ENCODE measurements at regions not wholly inside any gene's neighbourhood (a gene's known extent, or its start where the extent isn't known, plus 50 kb on each side); places are given as distances from the start of the nearest gene placed in this dataset.

DNA sequence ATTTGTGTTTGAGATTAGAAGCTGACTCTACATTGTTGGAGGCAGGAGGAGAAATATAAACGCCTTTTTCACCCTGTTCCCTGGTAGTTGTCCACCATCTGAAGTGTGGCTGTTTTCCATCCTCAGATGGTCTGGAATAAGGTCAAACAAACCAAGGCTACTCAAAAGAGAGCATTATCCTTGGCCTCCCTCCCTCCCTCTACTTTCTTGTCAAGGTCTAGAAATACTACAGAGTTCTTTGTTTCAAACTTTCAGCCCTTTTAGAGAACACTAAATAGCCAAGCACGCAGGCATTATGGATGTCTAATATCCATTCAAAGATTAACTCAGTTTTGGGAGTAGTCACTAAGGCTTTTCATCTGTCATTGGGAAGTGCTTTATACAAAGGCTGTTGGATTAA lies 215.8 kb upstream of the ITGA4 start:
- ChIA-PET CTCF (no interaction called here), POLR2A (no interaction called here)
- Mint-ChIP-seq H3K27me3 (no peaks in the 10 kb centered on the region), H3K4me1 (peaks cover 12% of the 10 kb centered on the region), H3K36me3 (ENCODE audit: low read depth) (no peaks in the 10 kb centered on the region), H3K4me3 (no peak overlapping the region), H3K9me3 (peaks cover 6% of the 10 kb centered on the region), H3K27ac (no peak overlapping the region)
- TF ChIP-seq, protein P1, sequence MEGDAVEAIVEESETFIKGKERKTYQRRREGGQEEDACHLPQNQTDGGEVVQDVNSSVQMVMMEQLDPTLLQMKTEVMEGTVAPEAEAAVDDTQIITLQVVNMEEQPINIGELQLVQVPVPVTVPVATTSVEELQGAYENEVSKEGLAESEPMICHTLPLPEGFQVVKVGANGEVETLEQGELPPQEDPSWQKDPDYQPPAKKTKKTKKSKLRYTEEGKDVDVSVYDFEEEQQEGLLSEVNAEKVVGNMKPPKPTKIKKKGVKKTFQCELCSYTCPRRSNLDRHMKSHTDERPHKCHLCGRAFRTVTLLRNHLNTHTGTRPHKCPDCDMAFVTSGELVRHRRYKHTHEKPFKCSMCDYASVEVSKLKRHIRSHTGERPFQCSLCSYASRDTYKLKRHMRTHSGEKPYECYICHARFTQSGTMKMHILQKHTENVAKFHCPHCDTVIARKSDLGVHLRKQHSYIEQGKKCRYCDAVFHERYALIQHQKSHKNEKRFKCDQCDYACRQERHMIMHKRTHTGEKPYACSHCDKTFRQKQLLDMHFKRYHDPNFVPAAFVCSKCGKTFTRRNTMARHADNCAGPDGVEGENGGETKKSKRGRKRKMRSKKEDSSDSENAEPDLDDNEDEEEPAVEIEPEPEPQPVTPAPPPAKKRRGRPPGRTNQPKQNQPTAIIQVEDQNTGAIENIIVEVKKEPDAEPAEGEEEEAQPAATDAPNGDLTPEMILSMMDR (IDR thresholded peaks at IDR 0.05), result no peak
- intact Hi-C loops (cut with micrococcal nuclease), result loop anchor here (5.0 kb wide), 2 partner anchors 41 to 216 kb away; partner anchors contain the start of gene ITGA4
- ATAC-seq (ENCODE audit: low read depth), result no peak
- DNase-seq, result no peak

DNA sequence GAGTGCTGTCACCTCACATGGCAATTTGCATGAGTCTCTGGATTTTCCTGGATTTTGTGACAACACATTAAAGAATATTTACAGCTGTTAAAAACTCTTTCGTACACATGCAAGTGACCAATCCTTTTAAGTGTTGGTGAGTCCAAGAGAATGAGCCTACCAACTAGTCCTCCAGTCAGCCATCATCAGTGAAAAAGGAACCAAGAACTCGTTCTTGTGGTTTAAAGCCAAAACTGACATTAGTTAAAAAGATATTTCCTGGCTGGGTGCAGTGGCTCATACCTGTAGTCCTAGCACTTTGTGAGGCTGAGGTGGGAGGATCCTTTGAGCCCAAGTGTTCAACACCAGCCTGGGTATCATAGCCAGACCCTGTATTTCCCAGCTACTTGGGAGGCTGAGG lies 215.4 kb upstream of the ITGA4 start:
- no peak overlapping the region for H3K4me3 Mint-ChIP-seq

DNA sequence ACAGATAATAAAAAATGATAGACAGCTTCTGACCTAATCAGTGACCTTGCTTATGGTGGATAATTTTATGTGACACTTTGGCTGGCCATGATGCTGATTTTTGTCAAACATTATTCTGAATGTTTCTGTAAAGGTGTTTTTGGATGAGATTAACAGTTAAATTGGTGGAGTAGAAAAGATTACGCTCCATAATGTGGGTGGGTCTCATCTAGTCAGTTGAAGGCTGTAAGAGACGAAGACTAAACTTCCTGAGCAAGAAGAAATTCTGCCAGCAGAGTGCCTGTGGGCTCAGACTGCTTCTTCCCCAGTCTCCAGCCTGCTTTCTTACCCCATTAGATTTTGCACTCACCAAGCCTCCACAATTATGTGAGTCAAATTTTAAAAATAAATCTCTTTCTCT lies 214.9 kb upstream of the ITGA4 start:
- peaks cover under 1% of the 10 kb centered on the region for H3K9me3 Mint-ChIP-seq
- ATAC-seq (ENCODE audit: low read depth) (no peak), DNase-seq (no peak)
- H3K27me3 Mint-ChIP-seq, result no peaks in the 10 kb centered on the region
- no peak overlapping the region for H3K4me3 Mint-ChIP-seq
- TF ChIP-seq, protein P1 (IDR thresholded peaks at IDR 0.05), result no peak
- peaks cover 7% of the 10 kb centered on the region for H3K4me1 Mint-ChIP-seq
- no peaks in the 10 kb centered on the region for H3K36me3 Mint-ChIP-seq (ENCODE audit: low read depth)
- POLR2A ChIA-PET, result no interaction called here
- intact Hi-C loops (cut with micrococcal nuclease), result loop anchor here (5.0 kb wide), 2 partner anchors 40 to 215 kb away; partner anchors contain the start of gene ITGA4
- no peak overlapping the region for H3K27ac Mint-ChIP-seq
- CTCF ChIA-PET, result no interaction called here

More for the DNA sequence above, 215.4 kb upstream of the ITGA4 start:
- TF ChIP-seq, protein P1 (IDR thresholded peaks at IDR 0.05), result no peak
- no peak for DNase-seq
- no peak for ATAC-seq (ENCODE audit: low read depth)
- no peak overlapping the region for H3K27ac Mint-ChIP-seq
- CTCF ChIA-PET, result no interaction called here
- H3K36me3 Mint-ChIP-seq (ENCODE audit: low read depth), result no peaks in the 10 kb centered on the region
- H3K4me1 Mint-ChIP-seq, result peaks cover 10% of the 10 kb centered on the region
- POLR2A ChIA-PET, result no interaction called here
- H3K27me3 Mint-ChIP-seq, result no peaks in the 10 kb centered on the region
- intact Hi-C loops (cut with micrococcal nuclease), result loop anchor here (5.0 kb wide), 2 partner anchors 41 to 216 kb away; partner anchors contain the start of gene ITGA4
- peaks cover 6% of the 10 kb centered on the region for H3K9me3 Mint-ChIP-seq

DNA sequence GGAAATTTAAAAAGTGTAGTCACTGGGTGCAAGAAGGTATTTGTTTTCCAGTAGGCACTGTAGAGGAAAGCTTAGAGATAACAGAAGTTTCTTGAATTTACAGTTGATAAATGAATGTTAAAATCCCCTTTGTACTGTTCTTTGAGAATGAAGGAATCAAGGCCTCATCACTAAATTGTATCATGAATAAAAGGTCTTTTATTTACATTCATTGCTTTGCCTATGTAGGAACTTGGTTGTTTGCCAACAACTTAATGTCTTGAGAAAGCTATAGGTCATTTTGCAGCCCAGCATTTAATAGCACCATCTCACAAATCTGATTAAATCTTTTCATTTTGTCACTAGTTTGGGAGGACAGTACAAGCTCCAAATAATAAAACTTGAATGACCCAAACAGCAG lies 213.9 kb upstream of the ITGA4 start:
- no peak for ATAC-seq (ENCODE audit: low read depth)
- H3K4me1 Mint-ChIP-seq, result peaks cover 7% of the 10 kb centered on the region
- no peaks in the 10 kb centered on the region for H3K9me3 Mint-ChIP-seq
- H3K27ac Mint-ChIP-seq, result no peak overlapping the region
- CTCF ChIA-PET, result no interaction called here
- intact Hi-C loops (cut with micrococcal nuclease), result loop anchor here (5.0 kb wide), 2 partner anchors 39 to 214 kb away; partner anchors contain the start of gene ITGA4
- POLR2A ChIA-PET, result no interaction called here
- no peak for DNase-seq
- H3K36me3 Mint-ChIP-seq (ENCODE audit: low read depth), result no peaks in the 10 kb centered on the region
- no peaks in the 10 kb centered on the region for H3K27me3 Mint-ChIP-seq
- H3K4me3 Mint-ChIP-seq, result no peak overlapping the region
- TF ChIP-seq, protein P1 (IDR thresholded peaks at IDR 0.05), result no peak

DNA sequence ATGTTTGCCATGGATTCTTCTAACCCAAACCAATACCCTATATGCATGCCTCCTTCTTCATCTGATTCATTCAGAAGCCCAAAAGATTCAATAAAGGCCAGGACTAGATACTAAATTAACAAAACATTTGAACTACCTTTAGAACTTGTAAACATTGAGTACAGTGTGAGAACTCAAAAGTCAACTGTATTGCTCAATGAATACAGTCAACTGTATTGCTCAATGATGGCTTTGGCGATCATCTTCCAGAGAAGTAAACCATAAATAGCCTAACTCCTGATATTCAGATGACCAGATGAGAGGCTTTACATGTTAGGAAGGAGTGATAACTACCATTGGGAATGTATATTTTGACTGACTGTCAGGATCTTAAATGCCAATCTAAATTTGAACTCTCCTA lies 206.5 kb upstream of the ITGA4 start:
- H3K36me3 Mint-ChIP-seq (ENCODE audit: low read depth), result no peaks in the 10 kb centered on the region
- TF ChIP-seq, protein P1 (IDR thresholded peaks at IDR 0.05), result no peak
- no peak overlapping the region for H3K4me3 Mint-ChIP-seq
- ATAC-seq (ENCODE audit: low read depth), result no peak
- no peaks in the 10 kb centered on the region for H3K9me3 Mint-ChIP-seq
- CTCF ChIA-PET, result no interaction called here
- POLR2A ChIA-PET, result no interaction called here
- DNase-seq, result no peak
- H3K4me1 Mint-ChIP-seq, result no peaks in the 10 kb centered on the region
- intact Hi-C loops (cut with micrococcal nuclease), result no loop called here
- no peak overlapping the region for H3K27ac Mint-ChIP-seq
- H3K27me3 Mint-ChIP-seq, result no peaks in the 10 kb centered on the region
